ENCODE measurements at regions not wholly inside any gene's neighbourhood (a gene's known extent, or its start where the extent isn't known, plus 50 kb on each side); places are given as distances from the start of the nearest gene placed in this dataset.
A peak's percentile ranks its signal among the peaks of the same experiment; 100 is the strongest.

DNA sequence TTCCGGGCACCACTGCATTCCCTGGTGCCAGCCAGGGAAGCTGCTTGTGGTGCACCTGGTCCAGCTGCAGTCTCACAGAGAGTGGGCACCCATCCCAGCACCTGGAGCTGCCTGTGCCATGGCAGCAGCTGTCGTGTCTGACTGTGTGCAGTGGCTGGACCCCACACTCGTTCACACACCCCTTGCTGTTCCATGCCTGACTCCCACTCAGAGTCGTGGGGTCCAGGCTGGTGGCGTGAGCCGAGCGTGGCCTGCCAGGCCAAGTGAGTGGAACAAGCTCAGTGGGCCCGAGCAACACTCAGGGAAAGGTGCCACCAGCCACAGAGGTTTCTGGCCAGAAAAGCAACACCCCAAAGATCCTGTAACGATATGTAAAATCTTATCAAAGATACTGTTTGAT is 97.2 kb upstream of the KCNK1 start:
- Histone ChIP-seq H3K4me1 (ENCODE audit: control insufficient read depth, insufficient read depth, low read length) (no peaks in the 10 kb centered on the region; the same call in 1 of the 2 replicates), H3K36me3 (ENCODE audit: control insufficient read depth, insufficient read depth, low read length) (no peaks in the 10 kb centered on the region), H3K9me3 (ENCODE audit: control insufficient read depth, insufficient read depth, low read length) (no peaks in the 10 kb centered on the region), H3K27ac (ENCODE audit: low read length) (no peak overlapping the region), H3K27me3 (ENCODE audit: control insufficient read depth, insufficient read depth, low read length) (no peaks in the 10 kb centered on the region), H3K4me3 (ENCODE audit: low read length) (no peak overlapping the region)
- WGBS (ENCODE audit: insufficient coverage, insufficient read length): no CpG with 5 or more reads among the region's 9 CpGs
- no peak for DNase-seq (ENCODE audit: low read depth, low spot score)

DNA sequence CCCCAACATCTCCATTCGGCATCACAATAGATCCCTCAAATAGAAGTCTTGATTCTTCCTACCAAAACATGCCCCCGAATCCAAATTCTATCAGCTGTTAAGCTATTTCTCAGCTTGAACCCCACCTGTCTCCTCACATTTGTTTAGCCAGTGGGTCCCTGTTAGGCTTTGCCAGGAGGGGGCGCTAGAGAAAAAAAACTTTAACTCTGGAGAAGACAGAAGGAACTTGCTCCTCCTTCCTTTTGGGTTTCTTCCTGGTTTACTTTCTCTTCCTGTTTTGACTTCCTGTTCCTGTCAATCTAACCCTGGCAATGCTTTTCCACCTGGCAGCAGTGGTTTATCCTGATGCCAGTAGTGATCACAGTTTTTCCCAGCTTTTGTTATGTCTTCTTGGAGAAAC is 95.6 kb upstream of the KCNK1 start:
- Histone ChIP-seq H3K27me3 (ENCODE audit: control insufficient read depth, insufficient read depth, low read length) (no peaks in the 10 kb centered on the region), H3K4me3 (ENCODE audit: low read length) (no peak overlapping the region), H3K9me3 (ENCODE audit: control insufficient read depth, insufficient read depth, low read length) (no peaks in the 10 kb centered on the region), H3K36me3 (ENCODE audit: control insufficient read depth, insufficient read depth, low read length) (no peaks in the 10 kb centered on the region), H3K27ac (ENCODE audit: low read length) (no peak overlapping the region), H3K4me1 (ENCODE audit: control insufficient read depth, insufficient read depth, low read length) (peaks cover 3% of the 10 kb centered on the region)
- no CpG with 5 or more reads among the region's 3 CpGs for WGBS (ENCODE audit: insufficient coverage, insufficient read length)
- peak; percentile 52 for DNase-seq (ENCODE audit: low read depth, low spot score)

DNA sequence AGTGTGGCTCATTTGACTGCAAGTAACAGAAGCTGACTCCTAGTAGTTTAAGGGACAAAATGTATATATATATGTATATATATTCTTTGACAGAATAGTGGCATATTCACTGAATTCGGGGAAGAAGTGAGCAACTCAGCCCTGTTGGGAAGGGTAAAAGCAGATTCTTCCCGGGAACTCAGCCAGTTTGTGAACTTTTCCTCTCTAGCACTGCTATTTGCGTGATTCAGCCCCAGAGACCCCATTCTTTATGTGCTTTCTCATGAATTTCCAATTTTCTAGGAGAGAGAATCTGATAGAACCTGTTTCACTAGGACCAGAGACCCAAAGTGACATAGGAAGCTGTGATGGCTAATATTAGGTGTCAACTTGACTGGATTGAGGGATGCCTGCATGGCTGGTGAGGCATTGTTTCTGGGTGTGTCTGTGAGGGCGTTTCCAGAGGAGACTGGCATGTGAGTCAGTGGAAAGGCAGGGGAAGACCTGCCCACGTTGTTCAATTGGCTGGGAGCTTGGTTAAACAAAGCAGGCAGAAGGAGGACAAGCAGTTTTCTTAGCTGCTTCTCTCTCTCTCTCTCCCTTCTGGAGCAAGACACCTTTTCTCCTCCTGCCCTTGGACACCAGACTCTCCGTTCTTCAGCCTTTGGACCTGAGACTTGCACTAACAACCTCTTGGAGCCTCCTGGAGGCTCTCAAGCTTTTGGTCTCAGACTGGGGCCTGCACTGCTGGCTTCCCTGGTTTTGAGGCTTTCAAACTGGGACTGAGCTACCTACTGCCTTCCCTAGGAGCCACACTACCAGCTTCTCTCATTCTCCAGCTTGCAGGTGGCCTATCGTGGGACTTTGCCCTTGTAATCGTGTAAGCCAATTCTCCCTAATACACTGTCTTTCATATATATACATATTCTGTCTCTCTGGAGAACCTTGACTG is 93.4 kb upstream of the KCNK1 start:
- no CpG with 5 or more reads among the region's 8 CpGs for WGBS (ENCODE audit: insufficient coverage, insufficient read length)

DNA sequence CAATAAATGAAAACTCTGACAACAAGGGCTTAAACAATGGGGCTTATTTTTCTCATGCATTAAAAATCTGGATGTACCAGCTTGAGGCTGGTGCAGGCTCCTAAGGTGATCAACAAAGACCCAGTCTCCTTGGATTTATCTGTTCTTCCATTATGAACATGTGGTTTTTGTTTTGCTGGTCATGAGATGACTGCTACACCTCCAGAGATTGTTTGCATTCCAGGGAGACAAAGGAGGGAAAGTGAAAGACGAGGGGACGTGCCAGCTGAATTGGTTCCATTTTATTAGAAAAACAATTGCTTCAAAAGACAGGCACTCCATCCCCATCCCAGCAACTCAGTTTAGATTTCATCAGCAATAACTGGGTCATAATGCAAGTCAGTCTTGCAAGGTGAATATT is 90.9 kb upstream of the KCNK1 start:
- DNase-seq (ENCODE audit: low read depth, low spot score): no peak
- H3K4me3 ChIP-seq (ENCODE audit: low read length): no peak overlapping the region
- WGBS (ENCODE audit: insufficient coverage, insufficient read length): no CpG with 5 or more reads among the region's 2 CpGs
- no peaks in the 10 kb centered on the region for H3K27me3 ChIP-seq (ENCODE audit: control insufficient read depth, insufficient read depth, low read length)
- H3K36me3 ChIP-seq (ENCODE audit: control insufficient read depth, insufficient read depth, low read length): no peaks in the 10 kb centered on the region
- no peaks in the 10 kb centered on the region for H3K9me3 ChIP-seq (ENCODE audit: control insufficient read depth, insufficient read depth, low read length)
- H3K27ac ChIP-seq (ENCODE audit: low read length): no peak overlapping the region
- H3K4me1 ChIP-seq (ENCODE audit: control insufficient read depth, insufficient read depth, low read length): peaks cover 3% of the 10 kb centered on the region; the same call in 1 of the 2 replicates

More for the DNA sequence above, 93.4 kb upstream of the KCNK1 start:
- H3K4me3 ChIP-seq (ENCODE audit: low read length): no peak overlapping the region
- no peak for DNase-seq (ENCODE audit: low read depth, low spot score)
- no peaks in the 10 kb centered on the region for H3K9me3 ChIP-seq (ENCODE audit: control insufficient read depth, insufficient read depth, low read length)
- no peaks in the 10 kb centered on the region for H3K36me3 ChIP-seq (ENCODE audit: control insufficient read depth, insufficient read depth, low read length)
- peaks cover 3% of the 10 kb centered on the region for H3K4me1 ChIP-seq (ENCODE audit: control insufficient read depth, insufficient read depth, low read length)
- no peak overlapping the region for H3K27ac ChIP-seq (ENCODE audit: low read length)
- H3K27me3 ChIP-seq (ENCODE audit: control insufficient read depth, insufficient read depth, low read length): no peaks in the 10 kb centered on the region

DNA sequence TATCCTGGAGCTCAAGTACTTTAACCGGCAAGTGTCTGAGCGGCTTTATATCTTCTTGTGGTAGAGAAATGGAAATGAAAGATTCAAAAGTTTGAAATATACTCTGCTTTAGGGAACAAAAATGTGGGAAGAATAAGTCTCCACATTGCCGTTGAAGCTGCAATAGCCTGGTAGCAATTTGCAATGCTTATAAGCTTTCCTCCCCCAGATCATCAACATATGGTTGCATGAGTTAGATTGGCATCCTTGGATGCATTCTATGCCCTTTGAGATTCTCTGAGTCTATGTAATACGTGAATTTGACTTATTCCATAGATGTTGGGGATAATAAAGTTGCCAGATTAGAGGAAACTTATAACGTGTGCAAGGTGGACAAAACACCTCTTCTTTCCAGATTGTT is 86.1 kb upstream of the KCNK1 start:
- Histone ChIP-seq H3K27me3 (ENCODE audit: control insufficient read depth, insufficient read depth, low read length) (no peaks in the 10 kb centered on the region), H3K27ac (ENCODE audit: low read length) (no peak overlapping the region), H3K4me3 (ENCODE audit: low read length) (no peak overlapping the region), H3K36me3 (ENCODE audit: control insufficient read depth, insufficient read depth, low read length) (no peaks in the 10 kb centered on the region), H3K9me3 (ENCODE audit: control insufficient read depth, insufficient read depth, low read length) (no peaks in the 10 kb centered on the region), H3K4me1 (ENCODE audit: control insufficient read depth, insufficient read depth, low read length) (peaks cover 3% of the 10 kb centered on the region; the same call in 1 of the 2 replicates)
- no peak for DNase-seq (ENCODE audit: low read depth, low spot score)
- no CpG with 5 or more reads among the region's 5 CpGs for WGBS (ENCODE audit: insufficient coverage, insufficient read length)

DNA sequence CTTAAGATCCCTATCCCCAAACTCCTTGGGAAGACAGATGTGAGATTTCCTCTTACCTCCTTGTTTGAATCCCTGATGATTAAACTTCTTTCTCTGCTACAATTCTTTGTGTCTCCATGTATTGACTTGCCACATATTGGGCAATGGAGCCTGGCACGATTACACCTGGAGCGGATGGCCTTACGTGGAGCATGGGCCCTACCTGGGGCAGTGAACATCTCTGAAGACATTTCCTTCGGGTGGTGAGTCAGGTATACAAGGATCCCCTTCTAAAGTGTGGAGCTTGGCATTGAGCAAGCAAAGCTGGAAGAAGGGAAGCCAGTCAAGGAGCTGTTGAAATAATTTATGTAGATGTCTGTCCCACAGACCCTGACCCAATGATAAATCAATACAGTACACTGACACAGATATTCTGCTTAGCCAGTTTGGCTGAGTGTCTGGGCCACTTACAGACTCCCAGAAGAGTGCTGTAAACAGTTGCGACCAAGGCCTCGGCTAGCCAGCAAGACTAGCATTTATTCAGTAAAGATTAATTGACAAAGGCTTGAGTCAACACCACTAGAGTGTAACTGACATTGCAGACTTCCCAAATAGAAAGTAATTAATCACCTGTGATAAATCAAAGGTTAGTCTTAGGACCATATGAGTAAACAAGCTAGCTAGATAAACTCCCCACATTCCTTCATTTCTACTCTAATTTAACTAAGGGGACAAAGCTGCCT is 83.1 kb upstream of the KCNK1 start:
- H3K9me3 ChIP-seq (ENCODE audit: control insufficient read depth, insufficient read depth, low read length): no peaks in the 10 kb centered on the region
- H3K36me3 ChIP-seq (ENCODE audit: control insufficient read depth, insufficient read depth, low read length): no peaks in the 10 kb centered on the region
- no peak for DNase-seq (ENCODE audit: low read depth, low spot score)
- no peak overlapping the region for H3K4me3 ChIP-seq (ENCODE audit: low read length)
- WGBS (ENCODE audit: insufficient coverage, insufficient read length): no CpG with 5 or more reads among the region's 6 CpGs
- H3K4me1 ChIP-seq (ENCODE audit: control insufficient read depth, insufficient read depth, low read length): no peaks in the 10 kb centered on the region; the same call in 1 of the 2 replicates
- no peaks in the 10 kb centered on the region for H3K27me3 ChIP-seq (ENCODE audit: control insufficient read depth, insufficient read depth, low read length)
- no peak overlapping the region for H3K27ac ChIP-seq (ENCODE audit: low read length)

DNA sequence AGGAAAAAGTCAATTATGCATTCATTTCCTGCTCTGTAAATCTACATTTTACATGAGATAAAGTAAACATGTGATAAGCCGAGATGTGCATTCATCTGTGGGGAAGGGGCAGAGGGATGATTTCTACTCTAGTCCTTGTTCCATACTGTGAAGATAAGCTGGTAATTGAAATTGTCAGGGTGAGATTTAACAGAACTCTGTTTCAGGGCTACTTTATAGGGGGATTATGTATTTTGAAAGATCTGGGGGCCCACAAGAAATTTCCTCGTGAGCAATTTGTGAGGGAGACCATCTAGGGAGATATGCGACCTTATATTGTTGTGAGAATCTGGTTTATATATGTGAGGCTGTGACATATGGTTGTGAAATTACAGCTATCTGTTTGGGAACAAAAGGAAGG is 73.1 kb upstream of the KCNK1 start:
- H3K9me3 ChIP-seq (ENCODE audit: control insufficient read depth, insufficient read depth, low read length): no peaks in the 10 kb centered on the region
- no peak overlapping the region for H3K4me3 ChIP-seq (ENCODE audit: low read length)
- no CpG with 5 or more reads among the region's 3 CpGs for WGBS (ENCODE audit: insufficient coverage, insufficient read length)
- H3K4me1 ChIP-seq (ENCODE audit: control insufficient read depth, insufficient read depth, low read length): no peaks in the 10 kb centered on the region
- H3K27ac ChIP-seq (ENCODE audit: low read length): no peak overlapping the region
- no peaks in the 10 kb centered on the region for H3K36me3 ChIP-seq (ENCODE audit: control insufficient read depth, insufficient read depth, low read length)
- no peak for DNase-seq (ENCODE audit: low read depth, low spot score)
- no peaks in the 10 kb centered on the region for H3K27me3 ChIP-seq (ENCODE audit: control insufficient read depth, insufficient read depth, low read length)

DNA sequence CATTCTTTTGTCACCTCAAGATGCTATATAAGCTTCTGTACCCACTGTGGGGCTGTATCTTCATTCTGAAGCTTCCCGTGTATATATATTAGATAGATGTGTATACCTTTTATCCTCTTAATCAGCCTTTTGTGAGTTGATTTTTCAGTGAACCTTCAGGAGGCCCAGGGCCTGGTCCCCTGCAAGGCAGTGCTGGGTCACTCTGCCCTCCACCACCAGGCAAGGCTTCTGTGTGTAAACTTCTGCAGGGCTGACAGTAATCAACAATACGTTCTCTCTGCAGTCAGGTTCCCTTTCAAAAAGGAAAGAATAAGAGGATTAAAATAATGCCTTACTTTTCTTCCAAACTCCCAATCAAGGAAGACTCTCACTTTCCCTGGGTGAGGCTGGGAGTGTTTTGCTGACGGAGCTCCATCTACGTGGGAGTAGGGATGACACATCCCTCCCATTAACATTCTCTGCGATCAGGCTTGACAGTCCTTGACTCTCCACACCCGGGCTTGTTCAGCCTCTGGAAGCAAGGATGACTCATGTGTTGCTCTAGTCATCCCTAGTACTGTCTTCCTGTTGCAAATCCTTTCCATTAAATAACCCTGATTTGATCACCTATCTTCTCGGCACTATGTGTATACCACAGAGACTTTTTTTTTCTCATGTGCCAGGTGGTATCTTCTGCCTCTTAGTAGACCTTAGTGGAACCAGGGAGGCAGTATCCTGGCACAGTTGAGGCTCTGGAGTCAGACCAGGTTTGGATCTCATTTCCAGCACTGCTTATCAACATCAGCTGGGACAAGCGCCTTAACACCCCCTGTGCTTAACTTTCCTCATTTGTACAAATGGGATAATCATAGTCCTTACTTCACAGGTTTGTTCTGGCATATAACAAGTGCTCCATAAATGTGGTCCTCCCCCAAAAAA is 70.3 kb upstream of the KCNK1 start:
- Histone ChIP-seq H3K4me3 (ENCODE audit: low read length) (no peak overlapping the region), H3K27ac (ENCODE audit: low read length) (no peak overlapping the region), H3K9me3 (ENCODE audit: control insufficient read depth, insufficient read depth, low read length) (no peaks in the 10 kb centered on the region), H3K4me1 (ENCODE audit: control insufficient read depth, insufficient read depth, low read length) (no peaks in the 10 kb centered on the region), H3K27me3 (ENCODE audit: control insufficient read depth, insufficient read depth, low read length) (no peaks in the 10 kb centered on the region), H3K36me3 (ENCODE audit: control insufficient read depth, insufficient read depth, low read length) (no peaks in the 10 kb centered on the region)
- no CpG with 5 or more reads among the region's 8 CpGs for WGBS (ENCODE audit: insufficient coverage, insufficient read length)
- no peak for DNase-seq (ENCODE audit: low read depth, low spot score)

DNA sequence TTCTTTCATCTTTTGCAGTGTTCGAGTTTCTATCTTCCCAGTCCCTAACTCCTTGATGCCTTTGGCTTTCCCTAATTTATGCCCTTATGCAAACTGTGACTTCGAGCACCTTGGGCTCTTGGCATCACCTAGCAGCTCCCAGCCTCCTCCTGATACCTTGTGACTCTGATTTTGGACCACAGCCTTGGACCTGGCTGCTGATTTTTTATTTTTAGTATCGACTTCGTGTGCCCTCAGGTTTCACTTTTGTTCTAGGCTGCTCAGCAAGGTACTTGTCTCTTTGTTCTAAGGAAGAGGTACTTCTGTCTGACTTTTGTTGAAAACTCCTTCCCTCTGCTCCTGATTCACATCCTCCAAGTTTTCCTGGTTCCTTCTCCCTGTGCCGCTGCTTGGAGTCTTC is 69.6 kb upstream of the KCNK1 start:
- no peak overlapping the region for H3K4me3 ChIP-seq (ENCODE audit: low read length)
- H3K4me1 ChIP-seq (ENCODE audit: control insufficient read depth, insufficient read depth, low read length): no peaks in the 10 kb centered on the region
- DNase-seq (ENCODE audit: low read depth, low spot score): no peak
- WGBS (ENCODE audit: insufficient coverage, insufficient read length): no CpG with 5 or more reads among the region's 5 CpGs
- H3K36me3 ChIP-seq (ENCODE audit: control insufficient read depth, insufficient read depth, low read length): no peaks in the 10 kb centered on the region
- no peaks in the 10 kb centered on the region for H3K9me3 ChIP-seq (ENCODE audit: control insufficient read depth, insufficient read depth, low read length)
- H3K27me3 ChIP-seq (ENCODE audit: control insufficient read depth, insufficient read depth, low read length): no peaks in the 10 kb centered on the region
- no peak overlapping the region for H3K27ac ChIP-seq (ENCODE audit: low read length)

DNA sequence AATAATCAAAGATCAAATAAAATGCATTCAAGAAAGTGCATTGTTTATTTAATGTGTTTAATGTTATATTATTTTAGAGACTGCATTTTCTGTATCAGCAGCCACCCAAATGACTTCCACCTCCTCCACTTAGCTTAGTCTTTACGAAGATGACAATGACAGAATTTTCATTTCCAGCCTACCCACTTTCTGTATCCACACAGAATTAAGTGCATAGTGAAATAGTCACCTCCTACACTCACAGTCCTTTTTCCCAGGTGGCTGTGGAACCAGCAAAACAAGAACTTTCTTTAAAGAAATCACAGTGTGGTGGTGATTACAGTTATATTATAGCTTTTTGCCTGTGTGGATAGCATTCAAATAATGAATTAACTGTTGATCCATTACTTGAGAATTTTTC is 66.2 kb upstream of the KCNK1 start:
- Histone ChIP-seq H3K27ac (ENCODE audit: low read length) (no peak overlapping the region), H3K9me3 (ENCODE audit: control insufficient read depth, insufficient read depth, low read length) (no peaks in the 10 kb centered on the region), H3K4me3 (ENCODE audit: low read length) (no peak overlapping the region), H3K27me3 (ENCODE audit: control insufficient read depth, insufficient read depth, low read length) (no peaks in the 10 kb centered on the region), H3K4me1 (ENCODE audit: control insufficient read depth, insufficient read depth, low read length) (no peaks in the 10 kb centered on the region), H3K36me3 (ENCODE audit: control insufficient read depth, insufficient read depth, low read length) (no peaks in the 10 kb centered on the region)
- no CpG with 5 or more reads among the region's 1 CpG for WGBS (ENCODE audit: insufficient coverage, insufficient read length)
- DNase-seq (ENCODE audit: low read depth, low spot score): no peak

Measured in iPS DF 6.9 (cell line).